ENCODE measurements at regions not wholly inside any gene's neighbourhood (a gene's known extent, or its start where the extent isn't known, plus 50 kb on each side); places are given as distances from the start of the nearest gene placed in this dataset.

GRCh38 chr5:32951878-32952277, 240.8 kb downstream of the NPR3 start:
- no peak for TF ChIP-seq POLR2A (IDR thresholded peaks at IDR 0.05)
- TF ChIP-seq CTCF (IDR thresholded peaks at IDR 0.05): no peak

All from uterus (tissue), 2 donors.